ENCODE measurements at regions not wholly inside any gene's neighbourhood (a gene's known extent, or its start where the extent isn't known, plus 50 kb on each side); places are given as distances from the start of the nearest gene placed in this dataset.

DNA sequence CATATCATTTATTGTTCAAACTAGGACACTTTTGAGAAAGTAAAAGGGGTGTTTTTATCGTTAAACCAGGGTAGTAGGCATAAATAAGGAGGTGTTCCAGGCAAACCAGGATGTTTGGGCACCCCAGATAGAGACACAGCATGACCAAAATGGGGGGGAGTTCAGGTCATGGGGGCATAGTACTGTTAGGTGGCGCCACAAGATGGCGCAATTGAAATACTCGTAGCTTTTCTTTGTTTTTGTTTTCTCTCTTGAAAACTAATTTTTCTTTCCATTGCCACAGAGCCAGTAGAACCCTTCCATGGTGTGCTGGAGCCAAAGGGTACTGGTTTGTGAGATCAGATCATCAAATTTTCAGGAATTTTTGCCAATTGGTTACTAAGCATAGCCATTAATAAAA is 283.4 kb downstream of the BCOR start:
- H3K4me1 ChIP-seq, result peaks cover 0 to 28% (median 12%) of the 10 kb centered on the region in 6 donors
- H3K4me3 ChIP-seq, result no peak overlapping the region
- intact Hi-C loops (cut with DNase I; ENCODE audit: low total_unique reads), result no loop called here
- no peaks in the 10 kb centered on the region for H3K36me3 ChIP-seq
- DNase-seq, result peak; percentile 18
- no peak for TF ChIP-seq POLR2AphosphoS5 (IDR thresholded peaks at IDR 0.05)
- peak in 8 of 11 experiments; percentile 26 to 65 (median 52) for TF ChIP-seq CTCF (IDR thresholded peaks at IDR 0.05 in 8 of 11, conservative IDR thresholded peaks at IDR 0.05 in 3 of 11)
- no peak for TF ChIP-seq POLR2A (IDR thresholded peaks at IDR 0.05)
- peak overlapping the region in 6 of 8 donors; percentile 20 to 77 (median 66) for H3K27ac ChIP-seq
- H3K9me3 ChIP-seq, result no peaks in the 10 kb centered on the region
- WGBS, 5 donors, result 26 to 40% (median 32%) methylated on average over 4 of the region's 4 CpGs
- peaks cover 0 to 37% (median 0%) of the 10 kb centered on the region in 7 donors for H3K27me3 ChIP-seq (replicated peaks in 1 of 7)

- no peaks in the 10 kb centered on the region for H3K9me3 ChIP-seq
- peaks cover 0 to 49% (median 8%) of the 10 kb centered on the region in 7 donors for H3K27me3 ChIP-seq (replicated peaks in 1 of 7)
- 29 to 89% (median 66%) methylated on average over 1 of the region's 1 CpG for WGBS, 5 donors
- no peaks in the 10 kb centered on the region for H3K36me3 ChIP-seq
- intact Hi-C loops (cut with DNase I; ENCODE audit: low total_unique reads), result no loop called here
- DNase-seq, result no peak
- no peak overlapping the region for H3K4me3 ChIP-seq
- TF ChIP-seq CTCF (IDR thresholded peaks at IDR 0.05 in 8 of 11, conservative IDR thresholded peaks at IDR 0.05 in 3 of 11) (no peak), POLR2AphosphoS5 (IDR thresholded peaks at IDR 0.05) (no peak), POLR2A (IDR thresholded peaks at IDR 0.05) (no peak)
- no peak overlapping the region for H3K27ac ChIP-seq
- peaks cover 0 to 33% (median 15%) of the 10 kb centered on the region in 6 donors for H3K4me1 ChIP-seq
These were observed 282.1 kb downstream of the BCOR start for GRCh38 chrX:39815631-39816030.

- H3K27ac ChIP-seq, result peak overlapping the region in 6 of 8 donors; percentile 12 to 56 (median 34)
- DNase-seq, result peak; percentile 59
These were observed 280.7 kb downstream of the BCOR start for GRCh38 chrX:39816871-39817731.

More at GRCh38 chrX:39816871-39817731, 280.7 kb downstream of the BCOR start:
- Histone ChIP-seq H3K4me1 (peaks cover 0 to 41% (median 17%) of the 10 kb centered on the region in 6 donors), H3K9me3 (no peaks in the 10 kb centered on the region), H3K36me3 (no peaks in the 10 kb centered on the region), H3K4me3 (no peak overlapping the region), H3K27me3 (replicated peaks in 1 of 7) (peaks cover 0 to 64% (median 15%) of the 10 kb centered on the region in 7 donors)
- TF ChIP-seq POLR2A (IDR thresholded peaks at IDR 0.05) (no peak), POLR2AphosphoS5 (IDR thresholded peaks at IDR 0.05) (no peak), CTCF (IDR thresholded peaks at IDR 0.05 in 8 of 11, conservative IDR thresholded peaks at IDR 0.05 in 3 of 11) (no peak)
- 42 to 67% (median 54%) methylated on average over 10 to 16 of the region's 16 CpGs for WGBS, 5 donors
- intact Hi-C loops (cut with DNase I; ENCODE audit: low total_unique reads), result no loop called here

Measured in spleen (tissue), 11 donors.